8988T (cell line): ENCODE measurements at regions not wholly inside any gene's neighbourhood (a gene's known extent, or its start where the extent isn't known, plus 50 kb on each side); places are given as distances from the start of the nearest gene placed in this dataset.
"Not testable (repeated sequence)": the region's sequence is repeated elsewhere in the genome, so short reads cannot be mapped to it uniquely, and the experiment has no call there.

Experiments
- DNase-seq: peaks from one replicate; pipeline ENCODE4 v3.0.0; 2011

GRCh38 chr1:233477359-233477758, 136.5 kb upstream of the KCNK1 start:
- DNase-seq: no peak

DNA sequence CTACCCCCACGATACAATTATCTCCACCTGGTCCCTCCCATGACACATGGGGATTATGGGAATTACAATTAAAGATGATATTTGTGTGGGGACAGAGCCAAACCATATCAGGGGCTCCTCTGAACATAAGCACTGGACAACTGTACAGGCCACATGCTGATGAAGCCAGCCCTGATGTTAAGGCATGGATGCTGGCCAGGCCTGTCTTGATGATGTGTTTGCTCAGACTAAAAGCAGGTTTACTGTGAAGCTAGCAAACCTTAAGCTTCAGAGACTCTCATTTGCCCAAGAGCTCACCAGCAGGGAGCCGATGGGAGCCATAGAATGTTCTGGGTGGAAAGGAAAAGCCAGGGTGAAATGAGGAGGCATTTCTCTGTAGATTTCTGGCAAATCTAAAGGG, 135.3 kb upstream of the KCNK1 start:
- DNase-seq: no peak

DNA sequence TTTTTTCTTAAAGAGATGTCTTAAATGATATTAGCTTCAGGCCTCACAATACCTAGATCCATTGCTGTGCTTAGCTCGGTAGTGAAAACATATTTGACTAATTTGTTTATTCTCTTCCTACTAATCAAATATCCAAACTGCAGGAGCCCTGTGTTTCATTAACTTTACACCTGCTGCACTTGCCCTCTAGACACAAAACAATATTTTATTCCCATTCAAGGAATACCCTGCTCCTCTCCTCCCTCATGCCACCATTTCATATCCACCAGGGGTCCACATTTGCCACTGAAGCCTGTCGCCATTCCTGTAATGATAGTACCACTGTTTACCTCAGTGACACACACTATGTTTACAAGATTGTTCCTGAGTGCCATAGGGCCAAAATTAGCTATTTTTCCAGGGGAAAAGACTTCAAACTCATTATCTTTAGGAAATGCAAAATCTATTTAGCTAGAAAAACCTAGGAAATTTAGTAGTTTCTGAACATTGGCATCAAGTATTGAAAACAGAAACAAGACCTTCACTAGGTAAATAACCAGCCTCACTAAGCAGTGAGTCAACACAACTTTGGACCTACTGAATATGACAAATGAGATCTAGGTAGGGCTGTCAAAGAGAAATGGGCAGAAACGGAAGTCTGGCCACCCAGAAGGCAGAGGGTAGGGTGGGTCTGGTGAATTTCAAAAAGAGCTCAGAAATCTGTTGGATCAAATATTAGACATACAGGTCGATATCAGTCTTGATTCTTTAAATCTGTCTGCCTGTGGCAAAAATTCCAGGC, 134.6 kb upstream of the KCNK1 start:
- no peak for DNase-seq

- DNase-seq: no peak
These were observed 133.7 kb upstream of the KCNK1 start for GRCh38 chr1:233480198-233480597.

GRCh38 chr1:233482388-233482787, 131.5 kb upstream of the KCNK1 start:
- DNase-seq: no peak

DNA sequence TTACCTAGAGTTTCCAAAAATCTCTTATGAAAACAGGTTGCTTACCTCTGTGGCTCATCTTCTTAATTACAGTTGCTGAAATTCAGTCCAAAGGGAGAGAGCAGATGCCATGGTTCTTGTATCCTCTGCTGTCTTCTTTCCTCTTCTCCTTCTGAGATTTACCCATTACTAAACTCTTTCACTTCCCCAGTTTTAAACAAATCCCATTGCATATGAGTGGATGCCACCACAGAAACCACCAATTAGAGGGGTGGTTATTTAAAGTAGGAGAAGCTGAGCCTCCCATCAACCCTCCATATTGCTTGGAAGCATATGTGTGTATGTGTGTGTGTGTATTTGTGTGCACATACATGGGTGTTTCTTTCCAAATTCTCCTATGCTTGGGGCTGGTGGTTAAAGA, 128.5 kb upstream of the KCNK1 start:
- no peak for DNase-seq

DNA sequence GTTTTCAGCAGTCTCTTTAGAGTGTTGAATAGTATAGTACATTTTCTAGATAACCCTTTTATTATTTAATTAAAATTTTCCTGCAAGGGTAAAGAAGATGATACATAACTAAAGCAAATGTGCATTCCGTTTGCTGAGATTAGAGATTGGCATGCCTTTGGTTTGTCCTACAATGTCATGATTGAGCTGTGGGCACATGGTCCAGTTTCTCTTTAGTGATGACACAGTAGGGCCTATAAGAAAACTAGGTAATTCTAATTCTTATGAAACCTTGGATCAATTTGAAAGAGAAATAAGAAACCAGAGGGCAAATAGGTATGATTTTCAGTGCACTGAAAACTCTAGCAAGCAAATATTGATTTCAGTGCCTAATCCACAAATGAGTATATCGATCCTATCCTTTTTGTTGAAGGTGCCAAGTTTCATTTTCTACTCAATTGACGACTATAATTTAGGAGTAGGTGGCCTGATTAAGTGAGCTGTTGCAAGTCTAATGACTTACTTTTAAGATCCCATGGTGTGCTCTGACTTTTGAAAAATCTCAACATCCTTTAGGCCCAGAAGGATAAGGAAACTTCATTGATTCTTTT, 128.0 kb upstream of the KCNK1 start:
- DNase-seq: no peak

DNA sequence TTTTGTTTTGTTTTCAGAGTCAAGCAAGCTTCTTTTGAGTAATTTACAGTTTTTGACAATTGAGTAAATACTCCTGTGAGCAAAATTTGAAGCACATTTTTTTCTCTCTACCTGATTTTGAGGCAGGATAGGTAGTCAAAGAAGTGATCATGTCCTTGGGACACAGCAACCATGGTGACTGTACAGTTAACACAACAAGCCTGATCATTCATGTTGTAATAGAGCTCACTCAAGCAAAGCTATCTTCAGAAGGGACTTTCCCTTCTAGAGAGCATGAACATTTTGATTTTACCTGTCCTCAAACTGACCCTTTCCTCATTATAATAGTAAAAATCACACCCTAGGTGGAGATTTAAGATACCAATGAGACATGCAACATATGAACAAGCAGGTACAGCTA, 126.5 kb upstream of the KCNK1 start:
- no peak for DNase-seq

DNA sequence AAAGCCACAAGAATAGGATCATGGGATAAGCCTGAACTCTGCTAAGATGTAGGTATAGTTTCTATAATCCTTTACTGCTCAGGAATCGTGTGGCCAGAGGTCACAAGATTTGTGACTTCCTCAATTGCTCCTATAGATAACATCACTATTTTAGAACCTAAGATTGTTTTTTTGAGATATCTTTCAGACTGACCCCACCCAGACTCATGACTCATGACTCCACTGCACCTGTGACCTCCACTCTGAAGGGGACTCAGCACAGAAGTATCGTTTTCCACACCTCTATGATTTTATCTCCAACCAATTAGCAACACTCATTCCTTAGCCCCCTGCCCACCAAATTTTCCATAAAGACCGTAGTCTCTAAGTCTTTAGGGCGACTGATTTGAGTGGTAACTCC, 124.5 kb upstream of the KCNK1 start:
- DNase-seq: no peak

DNA sequence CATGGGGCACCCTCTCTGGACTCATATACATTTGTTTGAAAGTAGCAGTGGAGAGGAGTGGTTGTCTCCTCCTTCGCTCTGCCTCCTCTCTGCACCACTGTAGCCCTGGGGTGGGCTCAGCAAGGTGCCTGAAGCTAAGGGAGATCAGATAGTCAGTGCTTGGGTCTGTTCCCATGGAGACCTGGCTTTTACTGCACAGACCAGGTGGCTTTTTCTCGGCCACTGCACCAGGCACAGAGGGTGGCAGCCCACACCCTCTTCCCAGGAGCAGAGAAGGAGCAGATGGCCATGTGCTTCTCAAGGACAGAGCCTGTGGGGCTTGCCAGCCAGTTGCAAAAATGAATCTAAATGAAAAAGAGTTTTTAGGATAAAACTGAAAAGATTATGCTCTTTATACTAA, 123.4 kb upstream of the KCNK1 start:
- DNase-seq: no peak

GRCh38 chr1:233491953-233492620, 121.8 kb upstream of the KCNK1 start:
- DNase-seq: no peak

GRCh38 chr1:233496993-233497392, 116.9 kb upstream of the KCNK1 start:
- DNase-seq: no peak

DNA sequence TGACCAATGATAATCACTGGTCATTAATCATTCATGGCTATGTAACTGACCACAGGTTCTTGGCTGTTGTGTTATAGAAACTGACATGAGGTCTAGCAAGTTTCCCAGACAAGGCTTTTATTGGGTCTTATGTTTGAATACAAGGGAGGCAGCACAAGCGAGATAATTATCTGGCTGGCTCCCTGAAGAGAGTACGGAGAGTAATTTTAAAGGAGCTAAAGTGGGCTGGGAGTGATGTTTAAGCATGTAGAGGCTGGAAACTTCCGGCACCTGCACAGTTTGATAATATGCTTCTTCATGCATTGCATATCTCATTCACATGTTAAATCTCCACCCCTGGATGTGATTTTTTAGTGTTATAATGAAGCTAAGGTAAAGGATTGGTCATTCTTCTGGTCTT, 116.2 kb upstream of the KCNK1 start:
- no peak for DNase-seq

DNA sequence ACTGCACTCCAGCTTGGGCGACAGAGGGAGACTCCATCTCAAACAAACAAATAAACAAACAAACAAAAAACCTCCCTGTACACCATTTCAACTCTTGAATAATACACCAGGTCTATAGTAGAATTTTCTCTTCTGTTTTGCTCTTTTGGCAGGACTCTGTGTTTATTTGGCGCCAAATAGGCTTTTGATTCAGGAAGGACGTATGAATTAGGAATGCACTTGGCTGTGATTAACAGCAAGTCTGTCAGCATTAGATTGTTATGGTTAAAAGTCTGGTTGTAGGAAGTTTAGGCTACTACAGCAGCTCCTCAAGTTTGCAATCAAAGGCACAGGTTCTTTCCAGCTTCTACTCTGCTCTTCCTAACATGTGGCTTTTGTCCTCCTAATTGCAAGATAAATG, 113.8 kb upstream of the KCNK1 start:
- DNase-seq: no peak

DNA sequence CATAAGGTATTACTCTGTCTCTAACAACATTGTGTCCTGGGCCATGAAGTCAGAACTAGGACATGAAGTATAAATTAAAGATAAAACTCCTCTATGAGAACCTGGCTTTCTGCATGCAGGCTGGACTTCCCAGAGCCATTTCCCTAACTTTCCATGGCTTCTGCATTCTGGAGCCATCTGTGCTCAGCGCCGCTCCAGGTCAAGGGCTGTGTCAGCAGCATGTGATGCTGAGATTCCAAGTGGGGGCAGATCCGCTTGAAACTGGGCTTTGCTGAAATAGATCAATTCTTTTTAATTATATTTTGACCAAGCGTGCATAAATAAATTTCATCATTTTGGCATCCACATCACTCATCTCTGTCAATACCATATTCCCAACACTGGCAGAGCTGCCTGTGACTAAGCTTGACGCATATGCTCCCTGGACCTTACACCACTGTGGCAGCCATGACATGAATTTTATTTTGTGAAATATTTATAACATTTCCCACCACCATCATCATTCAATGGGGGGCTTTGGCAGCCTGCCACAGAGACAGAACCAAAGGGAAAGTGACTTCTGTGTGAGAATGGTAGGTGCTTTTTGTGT, 110.4 kb upstream of the KCNK1 start:
- DNase-seq: no peak

GRCh38 chr1:233505130-233505529, 108.8 kb upstream of the KCNK1 start:
- DNase-seq: no peak

DNA sequence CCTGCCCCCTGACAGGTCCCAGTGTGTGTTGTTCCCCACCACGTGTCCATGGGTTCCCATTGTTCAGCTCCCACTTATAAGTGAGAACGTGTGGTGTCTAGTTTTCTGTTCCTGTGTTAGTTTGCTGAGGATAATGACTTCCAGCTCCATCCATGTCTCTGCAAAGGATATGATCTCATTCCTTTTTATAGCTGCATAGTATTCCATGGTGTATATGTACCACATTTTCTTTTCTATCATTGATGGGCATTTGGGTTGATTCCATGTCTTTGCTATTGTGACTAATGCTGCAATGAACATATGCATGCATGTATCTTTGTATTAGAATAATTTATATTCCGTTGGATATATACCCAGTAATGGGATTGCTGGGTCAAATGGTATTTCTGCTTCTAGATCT, 108.0 kb upstream of the KCNK1 start:
- not testable (repeated sequence) for DNase-seq

GRCh38 chr1:233509526-233509925, 104.4 kb upstream of the KCNK1 start:
- DNase-seq: no peak

GRCh38 chr1:233512538-233512937, 101.4 kb upstream of the KCNK1 start:
- no peak for DNase-seq

GRCh38 chr1:233513431-233513830, 100.5 kb upstream of the KCNK1 start:
- DNase-seq: no peak

GRCh38 chr1:233514946-233515391, 98.9 kb upstream of the KCNK1 start:
- DNase-seq: no peak

- DNase-seq: no peak
These were observed 97.2 kb upstream of the KCNK1 start for GRCh38 chr1:233516732-233517131.

GRCh38 chr1:233518344-233518743, 95.6 kb upstream of the KCNK1 start:
- no peak for DNase-seq
